ENCODE measurements at regions not wholly inside any gene's neighbourhood (a gene's known extent, or its start where the extent isn't known, plus 50 kb on each side); places are given as distances from the start of the nearest gene placed in this dataset.

DNA sequence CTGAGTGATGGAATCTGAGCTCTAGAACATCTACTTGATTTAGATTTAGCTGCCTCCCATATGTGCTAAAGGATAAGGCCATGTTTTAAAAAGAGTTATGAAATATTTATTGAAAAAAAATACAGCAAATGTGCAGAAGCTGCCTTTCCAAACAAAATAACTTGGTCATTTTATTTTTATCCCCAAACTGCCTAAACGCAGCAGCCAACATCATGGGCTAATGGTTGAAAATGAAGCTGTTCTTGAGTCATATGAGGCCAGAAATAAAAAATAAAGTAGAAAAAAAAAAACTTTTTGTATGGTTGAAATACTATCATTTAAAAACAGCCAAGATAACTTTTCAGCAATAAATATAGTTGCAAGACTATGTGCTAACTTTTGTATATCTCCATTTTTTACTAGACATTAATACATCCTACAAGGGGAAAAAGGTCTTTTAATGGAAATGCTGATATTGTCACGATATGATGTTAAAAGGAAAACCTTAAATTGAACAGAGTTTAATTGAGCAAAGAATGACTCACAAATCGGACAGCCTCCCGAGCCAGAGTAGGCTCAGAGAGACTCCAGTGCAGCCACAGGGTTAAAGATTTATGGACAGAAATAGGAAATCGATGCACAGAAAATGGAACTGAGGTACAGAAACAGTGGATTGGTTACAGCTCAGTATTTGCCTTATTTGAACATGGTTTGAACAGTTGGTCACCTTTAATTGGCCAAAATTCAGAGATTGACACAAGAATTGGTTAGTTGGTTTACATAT, 305.8 kb downstream of the MDFIC start:
- DNase-seq = no peak
- peaks cover 25% of the 10 kb centered on the region for H3K4me1 ChIP-seq (ENCODE audit: insufficient read depth)
- H4K20me1 ChIP-seq (ENCODE audit: insufficient read depth) = no peaks in the 10 kb centered on the region
- TF ChIP-seq EZH2 (IDR thresholded peaks at IDR 0.05; ENCODE audit: insufficient read depth, poor library complexity, severe bottlenecking) = no peak
- no peak for TF ChIP-seq EZH2phosphoT487 (IDR thresholded peaks at IDR 0.05; ENCODE audit: insufficient read depth, low read depth)
- no peak overlapping the region for H3K9ac ChIP-seq
- H3K9me3 ChIP-seq (ENCODE audit: low read depth) = no peaks in the 10 kb centered on the region
- 71 to 78% methylated on average over 5 of the region's 5 CpGs for WGBS, 2 experiments (ENCODE audit: low coverage in 1 of 2, low lambda C conversion rate in 2 of 2, missing lambda C conversion rate in 2 of 2)
- no peak overlapping the region for H3K4me2 ChIP-seq (ENCODE audit: unreplicated experiment)
- no peak overlapping the region for H2AFZ ChIP-seq
- H3K36me3 ChIP-seq (ENCODE audit: low read depth) = no peaks in the 10 kb centered on the region
- peaks cover 26% of the 10 kb centered on the region for H3F3A ChIP-seq (ENCODE audit: insufficient read depth)
- no peaks in the 10 kb centered on the region for H3K27me3 ChIP-seq (replicated peaks; ENCODE audit: insufficient read depth)
- H3K79me2 ChIP-seq (ENCODE audit: insufficient read depth) = no peaks in the 10 kb centered on the region
- no peak overlapping the region for H3K4me3 ChIP-seq
- no peaks in the 10 kb centered on the region; the same call in 1 of the 2 replicates for H3K9me2 ChIP-seq (ENCODE audit: insufficient read depth)
- in situ Hi-C loops (cut with MboI) = no loop called here
- no peak overlapping the region for H3K27ac ChIP-seq

DNA sequence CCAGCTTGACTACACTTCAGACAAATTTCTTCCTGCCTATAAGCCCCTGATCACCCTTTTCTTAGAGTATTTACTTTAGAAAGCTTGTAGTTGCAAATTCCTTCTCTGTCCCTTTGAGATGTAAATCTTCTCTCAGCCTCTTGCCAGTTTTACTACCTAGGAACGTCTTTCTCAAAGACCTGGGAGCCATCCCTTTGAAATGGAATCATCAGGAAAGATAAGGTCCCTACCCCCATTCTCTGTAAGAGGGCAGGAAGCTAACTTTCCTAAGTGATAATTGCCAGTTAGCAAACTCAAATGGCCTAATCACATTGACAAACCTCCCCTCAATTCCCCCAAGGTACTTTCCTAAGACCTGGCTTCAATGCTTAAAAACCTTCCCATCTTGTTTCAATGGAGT, 304.5 kb downstream of the MDFIC start:
- Histone ChIP-seq H3K36me3 (ENCODE audit: low read depth) (no peaks in the 10 kb centered on the region), H3K4me2 (ENCODE audit: unreplicated experiment) (no peak overlapping the region), H3K9ac (no peak overlapping the region), H3K27ac (no peak overlapping the region), H2AFZ (no peak overlapping the region), H3K9me3 (ENCODE audit: low read depth) (no peaks in the 10 kb centered on the region), H3F3A (ENCODE audit: insufficient read depth) (peaks cover 15% of the 10 kb centered on the region), H4K20me1 (ENCODE audit: insufficient read depth) (no peaks in the 10 kb centered on the region), H3K4me3 (no peak overlapping the region), H3K9me2 (ENCODE audit: insufficient read depth) (no peaks in the 10 kb centered on the region; the same call in none of the 2 replicates), H3K79me2 (ENCODE audit: insufficient read depth) (no peaks in the 10 kb centered on the region), H3K4me1 (ENCODE audit: insufficient read depth) (peaks cover 22% of the 10 kb centered on the region), H3K27me3 (replicated peaks; ENCODE audit: insufficient read depth) (no peaks in the 10 kb centered on the region)
- TF ChIP-seq EZH2phosphoT487 (IDR thresholded peaks at IDR 0.05; ENCODE audit: insufficient read depth, low read depth) (no peak), EZH2 (IDR thresholded peaks at IDR 0.05; ENCODE audit: insufficient read depth, poor library complexity, severe bottlenecking) (no peak)
- no peak for DNase-seq
- 58 to 62% methylated on average over 1 of the region's 1 CpG for WGBS, 2 experiments (ENCODE audit: low coverage in 1 of 2, low lambda C conversion rate in 2 of 2, missing lambda C conversion rate in 2 of 2)
- in situ Hi-C loops (cut with MboI) = no loop called here

DNA sequence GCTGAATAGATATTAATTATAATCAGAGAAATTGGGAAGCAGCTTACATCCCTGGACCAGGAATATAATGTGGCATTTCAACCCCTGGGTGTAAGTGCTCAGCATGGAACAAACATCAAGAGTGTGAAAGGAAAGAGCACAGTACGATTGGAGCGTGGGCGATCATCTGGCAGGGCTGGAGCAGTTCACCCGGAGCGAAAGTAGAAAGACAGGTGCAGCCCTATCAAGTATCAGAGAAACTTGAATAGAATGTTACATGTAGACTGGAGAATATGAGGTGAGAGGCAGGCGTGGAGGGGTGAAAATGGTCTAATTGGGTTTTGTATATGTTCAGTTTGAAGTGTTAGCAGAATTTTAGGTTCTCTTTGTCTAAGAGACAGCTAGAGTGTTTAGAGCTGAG, 303.0 kb downstream of the MDFIC start:
- H3K4me2 ChIP-seq (ENCODE audit: unreplicated experiment) = no peak overlapping the region
- H2AFZ ChIP-seq = no peak overlapping the region
- no peak overlapping the region for H3K27ac ChIP-seq
- no peaks in the 10 kb centered on the region for H4K20me1 ChIP-seq (ENCODE audit: insufficient read depth)
- H3K27me3 ChIP-seq (replicated peaks; ENCODE audit: insufficient read depth) = no peaks in the 10 kb centered on the region
- no peak for DNase-seq
- H3K79me2 ChIP-seq (ENCODE audit: insufficient read depth) = no peaks in the 10 kb centered on the region
- no peaks in the 10 kb centered on the region for H3K9me3 ChIP-seq (ENCODE audit: low read depth)
- no peaks in the 10 kb centered on the region; the same call in none of the 2 replicates for H3K9me2 ChIP-seq (ENCODE audit: insufficient read depth)
- in situ Hi-C loops (cut with MboI) = no loop called here
- peaks cover 17% of the 10 kb centered on the region for H3K4me1 ChIP-seq (ENCODE audit: insufficient read depth)
- no peak for TF ChIP-seq EZH2phosphoT487 (IDR thresholded peaks at IDR 0.05; ENCODE audit: insufficient read depth, low read depth)
- TF ChIP-seq EZH2 (IDR thresholded peaks at IDR 0.05; ENCODE audit: insufficient read depth, poor library complexity, severe bottlenecking) = no peak
- peaks cover 2% of the 10 kb centered on the region; the same call in 1 of the 2 replicates for H3F3A ChIP-seq (ENCODE audit: insufficient read depth)
- H3K4me3 ChIP-seq = no peak overlapping the region
- H3K36me3 ChIP-seq (ENCODE audit: low read depth) = no peaks in the 10 kb centered on the region
- no peak overlapping the region for H3K9ac ChIP-seq
- 81 to 82% methylated on average over 6 of the region's 6 CpGs for WGBS, 2 experiments (ENCODE audit: low coverage in 1 of 2, low lambda C conversion rate in 2 of 2, missing lambda C conversion rate in 2 of 2)

DNA sequence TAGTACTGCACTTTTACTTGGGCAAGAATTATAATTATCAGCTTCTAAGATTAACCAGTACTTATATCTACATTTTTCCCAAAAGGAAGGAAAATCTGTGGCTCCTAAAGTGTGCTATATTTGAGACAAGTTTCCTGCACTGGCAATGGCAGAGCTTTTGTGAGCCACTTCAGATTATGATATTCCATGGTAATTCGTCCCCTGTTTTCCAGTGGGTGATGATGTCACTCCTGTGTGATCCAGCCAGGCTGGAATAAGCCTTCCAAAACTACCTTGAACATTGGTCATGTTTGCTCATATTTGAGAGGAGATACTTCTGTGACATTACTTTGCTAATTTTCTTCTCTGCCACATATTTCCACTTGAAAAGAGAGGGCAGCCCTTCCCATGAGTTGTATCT, 302.1 kb downstream of the MDFIC start:
- no peaks in the 10 kb centered on the region for H3F3A ChIP-seq (ENCODE audit: insufficient read depth)
- no peak overlapping the region for H3K9ac ChIP-seq
- no peak overlapping the region for H3K27ac ChIP-seq
- no peak overlapping the region for H3K4me3 ChIP-seq
- H3K4me1 ChIP-seq (ENCODE audit: insufficient read depth) = peaks cover 16% of the 10 kb centered on the region
- H3K4me2 ChIP-seq (ENCODE audit: unreplicated experiment) = no peak overlapping the region
- H3K79me2 ChIP-seq (ENCODE audit: insufficient read depth) = no peaks in the 10 kb centered on the region
- no peak for TF ChIP-seq EZH2 (IDR thresholded peaks at IDR 0.05; ENCODE audit: insufficient read depth, poor library complexity, severe bottlenecking)
- no peak for TF ChIP-seq EZH2phosphoT487 (IDR thresholded peaks at IDR 0.05; ENCODE audit: insufficient read depth, low read depth)
- H3K27me3 ChIP-seq (replicated peaks; ENCODE audit: insufficient read depth) = no peaks in the 10 kb centered on the region
- WGBS, 2 experiments (ENCODE audit: low coverage in 1 of 2, low lambda C conversion rate in 2 of 2, missing lambda C conversion rate in 2 of 2) = 83 to 86% methylated on average over 1 of the region's 1 CpG
- in situ Hi-C loops (cut with MboI) = no loop called here
- no peak overlapping the region for H2AFZ ChIP-seq
- no peaks in the 10 kb centered on the region for H3K36me3 ChIP-seq (ENCODE audit: low read depth)
- no peaks in the 10 kb centered on the region; the same call in none of the 2 replicates for H3K9me2 ChIP-seq (ENCODE audit: insufficient read depth)
- DNase-seq = no peak
- no peaks in the 10 kb centered on the region for H3K9me3 ChIP-seq (ENCODE audit: low read depth)
- no peaks in the 10 kb centered on the region for H4K20me1 ChIP-seq (ENCODE audit: insufficient read depth)

Data from GM23248 (cell line).